DMS53 (cell line): ENCODE measurements at regions not wholly inside any gene's neighbourhood (a gene's known extent, or its start where the extent isn't known, plus 50 kb on each side); places are given as distances from the start of the nearest gene placed in this dataset.

ENCODE experiments used
- DNase-seq: peaks from one replicate; lab custom pipeline; 2025; lab: John Stamatoyannopoulos, UW

- peak; percentile 52 for DNase-seq
These were observed 319.1 kb downstream of the GPATCH2 start for GRCh38 chr1:217311766-217312165.

- no peak for DNase-seq
These were observed 319.6 kb downstream of the GPATCH2 start for GRCh38 chr1:217311269-217311668.

- no peak for DNase-seq
These were observed 349.6 kb downstream of the GPATCH2 start for GRCh38 chr1:217281332-217281731.

GRCh38 chr1:217275655-217276398 lies 355.1 kb downstream of the GPATCH2 start:
- no peak for DNase-seq

- DNase-seq = no peak
These were observed 355.8 kb downstream of the GPATCH2 start for GRCh38 chr1:217274927-217275654.

- no peak for DNase-seq
These were observed 356.5 kb downstream of the GPATCH2 start for GRCh38 chr1:217274416-217274815.

GRCh38 chr1:217273866-217274265 lies 357.0 kb downstream of the GPATCH2 start:
- DNase-seq = no peak

GRCh38 chr1:217272385-217272784 lies 358.5 kb downstream of the GPATCH2 start:
- DNase-seq = peak; percentile 8

GRCh38 chr1:217270101-217270500 lies 360.8 kb downstream of the GPATCH2 start:
- DNase-seq = no peak

- DNase-seq = no peak
These were observed 362.8 kb downstream of the GPATCH2 start for GRCh38 chr1:217268058-217268457.

- DNase-seq = no peak
These were observed 369.3 kb downstream of the GPATCH2 start for GRCh38 chr1:217261636-217262035.

- no peak for DNase-seq
These were observed 370.2 kb downstream of the GPATCH2 start for GRCh38 chr1:217260676-217261075.

GRCh38 chr1:217253985-217254384 lies 376.9 kb downstream of the GPATCH2 start:
- peak; percentile 20 for DNase-seq

- DNase-seq = no peak
These were observed 377.5 kb downstream of the GPATCH2 start for GRCh38 chr1:217253351-217253750.

- no peak for DNase-seq
These were observed 379.8 kb downstream of the GPATCH2 start for GRCh38 chr1:217251121-217251520.

- DNase-seq = peak; percentile 6
These were observed 381.0 kb downstream of the GPATCH2 start for GRCh38 chr1:217249857-217250256.

GRCh38 chr1:217244971-217245370 lies 385.9 kb downstream of the GPATCH2 start:
- DNase-seq = no peak

- DNase-seq = no peak
These were observed 390.2 kb downstream of the GPATCH2 start for GRCh38 chr1:217240656-217241055.

GRCh38 chr1:217238945-217239344 lies 391.9 kb downstream of the GPATCH2 start:
- no peak for DNase-seq

GRCh38 chr1:217230412-217230811 lies 400.5 kb downstream of the GPATCH2 start:
- DNase-seq = peak; percentile 23

- DNase-seq = no peak
These were observed 402.2 kb downstream of the GPATCH2 start for GRCh38 chr1:217228689-217229088.

- DNase-seq = no peak
These were observed 406.7 kb downstream of the GPATCH2 start for GRCh38 chr1:217224201-217224600.

- no peak for DNase-seq
These were observed 416.3 kb downstream of the GPATCH2 start for GRCh38 chr1:217214551-217214950.
